ENCODE measurements at regions not wholly inside any gene's neighbourhood (a gene's known extent, or its start where the extent isn't known, plus 50 kb on each side); places are given as distances from the start of the nearest gene placed in this dataset.

- TF ChIP-seq ZBTB33 (IDR thresholded peaks at IDR 0.05; ENCODE audit: extremely low read depth, insufficient replicate concordance, low read length), result no peak
- TF ChIP-seq CTCF (IDR thresholded peaks at IDR 0.05 in 2 of 3, conservative IDR thresholded peaks at IDR 0.05 in 1 of 3; ENCODE audit: borderline replicate concordance in 1 of 3, insufficient read depth in 1 of 3, low read depth in 2 of 3, low read length in 2 of 3), result no peak
These were observed 117.4 kb upstream of the HDGFL1 start (continued) for GRCh38 chr6:22451962-22452361.

- CTCF ChIA-PET, result no interaction called here
- H3K9ac ChIP-seq (ENCODE audit: low read length), result no peak overlapping the region
- RAD21 ChIA-PET (ENCODE audit: low non-redundant PET in 1 of 2, low total read pairs in 2 of 2, uncharacterized antibody in 2 of 2, unreplicated experiment in 2 of 2), result no interaction called here
- no TSS peak for BruUV-seq (replicated peaks)
- H3K27ac ChIP-seq (ENCODE audit: low read depth, low read length), result no peak overlapping the region
- H3K9me3 ChIP-seq (ENCODE audit: control insufficient read depth in 1 of 2, insufficient read depth in 1 of 2, low read depth in 1 of 2, low read length in 2 of 2), result no peaks in the 10 kb centered on the region
- H3K27me3 ChIP-seq (ENCODE audit: insufficient read depth, low read length), result no peaks in the 10 kb centered on the region
- H3K4me2 ChIP-seq (ENCODE audit: low read length), result no peak overlapping the region
- no peaks in the 10 kb centered on the region for H3K36me3 ChIP-seq (ENCODE audit: control insufficient read depth in 1 of 2, insufficient read depth in 2 of 2, low read length in 2 of 2)
- no peak for DNase-seq (ENCODE audit: low read depth, low spot score)
- ATAC-seq, result no peak
- no peak overlapping the region for H3K4me3 ChIP-seq (replicated peaks in 1 of 2; ENCODE audit: low read depth in 1 of 2, low read length in 2 of 2)
- intact Hi-C loops (cut with micrococcal nuclease), result no loop called here
- no peaks in the 10 kb centered on the region for H3K4me1 ChIP-seq (ENCODE audit: control insufficient read depth in 1 of 2, insufficient read depth in 2 of 2, low read length in 2 of 2)
- H3K9me2 ChIP-seq (ENCODE audit: insufficient read depth), result no peaks in the 10 kb centered on the region
- no peak overlapping the region for H2AFZ ChIP-seq (ENCODE audit: low read depth, low read length, poor library complexity, severe bottlenecking)
- no peaks in the 10 kb centered on the region for H3K79me2 ChIP-seq (ENCODE audit: insufficient read depth, low read length)
- POLR2A ChIA-PET, result no interaction called here
- no peaks in the 10 kb centered on the region for H4K20me1 ChIP-seq (ENCODE audit: insufficient read depth)
- TF ChIP-seq RAD21 (IDR thresholded peaks at IDR 0.05; ENCODE audit: low read depth) (no peak), ZBTB33 (IDR thresholded peaks at IDR 0.05; ENCODE audit: extremely low read depth, insufficient replicate concordance, low read length) (no peak), CTCF (IDR thresholded peaks at IDR 0.05 in 2 of 3, conservative IDR thresholded peaks at IDR 0.05 in 1 of 3; ENCODE audit: borderline replicate concordance in 1 of 3, insufficient read depth in 1 of 3, low read depth in 2 of 3, low read length in 2 of 3) (no peak), YY1 (IDR thresholded peaks at IDR 0.05; ENCODE audit: extremely low read depth, insufficient replicate concordance, low read depth, low read length) (no peak), TCF7L2 (IDR thresholded peaks at IDR 0.05; ENCODE audit: borderline replicate concordance, extremely low read depth, insufficient read depth, insufficient read length) (no peak), ELF1 (IDR thresholded peaks at IDR 0.05; ENCODE audit: borderline replicate concordance, low read depth) (no peak), ZNF274 (IDR thresholded peaks at IDR 0.05; ENCODE audit: low read depth, low read length) (no peak), ATF3 (IDR thresholded peaks at IDR 0.05) (no peak), POLR2A (IDR thresholded peaks at IDR 0.05; ENCODE audit: borderline replicate concordance, extremely low read depth, insufficient read depth, insufficient read length) (no peak), FOSL1 (IDR thresholded peaks at IDR 0.05; ENCODE audit: low read depth) (no peak), SRF (IDR thresholded peaks at IDR 0.05; ENCODE audit: low read depth) (no peak), CBX3 (IDR thresholded peaks at IDR 0.05; ENCODE audit: low read depth) (no peak), ZFX (IDR thresholded peaks at IDR 0.05) (no peak), CEBPB (IDR thresholded peaks at IDR 0.05; ENCODE audit: low read depth) (no peak)
These were observed 114.0 kb upstream of the HDGFL1 start for GRCh38 chr6:22455378-22455777.

Measured in HCT116 (cell line).